CD4-positive, alpha-beta T cell treated with Interleukin-10 for 1 hour (primary cell): ENCODE measurements at regions not wholly inside any gene's neighbourhood (a gene's known extent, or its start where the extent isn't known, plus 50 kb on each side); places are given as distances from the start of the nearest gene placed in this dataset.

ENCODE experiments used
- DNase-seq: peaks from one replicate; pipeline ENCODE4 v3.0.0-alpha.2; 2020

- no peak for DNase-seq
Measured at GRCh38 chr2:120979921-120980320, 244.3 kb downstream of the GLI2 start.

- DNase-seq: no peak
Measured at GRCh38 chr2:120981443-120981842, 245.8 kb downstream of the GLI2 start.

GRCh38 chr2:120982598-120982997, 246.9 kb downstream of the GLI2 start:
- DNase-seq: no peak

GRCh38 chr2:120983344-120983743, 247.7 kb downstream of the GLI2 start:
- DNase-seq: no peak

GRCh38 chr2:120984046-120984445, 248.4 kb downstream of the GLI2 start:
- DNase-seq: no peak

- no peak for DNase-seq
Measured at GRCh38 chr2:120984452-120985173, 248.9 kb downstream of the GLI2 start.

- no peak for DNase-seq
Measured at GRCh38 chr2:120985174-120985996, 249.7 kb downstream of the GLI2 start.

- no peak for DNase-seq
Measured at GRCh38 chr2:120985997-120986651, 250.5 kb downstream of the GLI2 start.

GRCh38 chr2:120986898-120987650, 251.4 kb downstream of the GLI2 start:
- no peak for DNase-seq

- DNase-seq: no peak
Measured at GRCh38 chr2:120988051-120988699, 252.5 kb downstream of the GLI2 start.

- DNase-seq: no peak
Measured at GRCh38 chr2:120988700-120989511, 253.2 kb downstream of the GLI2 start.

GRCh38 chr2:120989512-120990441, 254.1 kb downstream of the GLI2 start:
- no peak for DNase-seq

GRCh38 chr2:120990451-120990871, 254.8 kb downstream of the GLI2 start:
- DNase-seq: no peak

- DNase-seq: no peak
Measured at GRCh38 chr2:120991441-120991840, 255.8 kb downstream of the GLI2 start.

- DNase-seq: no peak
Measured at GRCh38 chr2:120992791-120993555, 257.3 kb downstream of the GLI2 start.

- no peak for DNase-seq
Measured at GRCh38 chr2:120993661-120994060, 258.0 kb downstream of the GLI2 start.

- DNase-seq: no peak
Measured at GRCh38 chr2:120994301-120994995, 258.8 kb downstream of the GLI2 start.

GRCh38 chr2:120995152-120995551, 259.5 kb downstream of the GLI2 start:
- DNase-seq: no peak

- DNase-seq: no peak
Measured at GRCh38 chr2:120995656-120996190, 260.1 kb downstream of the GLI2 start.
